Activated CD8-positive, alpha-beta memory T cell treated with anti-CD3 and anti-CD28 coated beads, Interleukin-2, amount 50 U/mL, for 48 hours (primary cell): ENCODE measurements at regions not wholly inside any gene's neighbourhood (a gene's known extent, or its start where the extent isn't known, plus 50 kb on each side); places are given as distances from the start of the nearest gene placed in this dataset.

Experiments used
- DNase-seq: peaks from one replicate; pipeline ENCODE4 v3.0.0-alpha.2; 2020

DNA sequence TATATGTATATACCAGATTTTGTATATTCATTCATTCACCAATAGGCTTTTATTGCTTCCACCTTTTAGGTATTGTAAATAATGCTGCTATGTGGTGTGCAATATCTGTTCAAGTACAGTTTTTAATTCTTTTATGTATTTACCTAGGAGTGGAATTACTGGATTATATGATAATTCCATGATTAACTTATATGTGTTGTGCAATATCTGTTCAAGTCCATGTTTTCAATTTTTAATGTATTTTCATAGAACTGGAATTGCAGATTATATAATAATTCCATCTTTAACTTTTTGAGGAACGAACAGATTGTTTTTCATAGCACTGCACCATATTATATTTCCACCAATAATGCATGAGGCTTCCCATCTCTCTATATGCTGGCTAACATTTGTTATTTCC lies 50.6 kb upstream of the L3MBTL4 start:
- no peak for DNase-seq

GRCh38 chr18:6476190-6476589 lies 61.5 kb upstream of the L3MBTL4 start:
- DNase-seq: no peak

DNA sequence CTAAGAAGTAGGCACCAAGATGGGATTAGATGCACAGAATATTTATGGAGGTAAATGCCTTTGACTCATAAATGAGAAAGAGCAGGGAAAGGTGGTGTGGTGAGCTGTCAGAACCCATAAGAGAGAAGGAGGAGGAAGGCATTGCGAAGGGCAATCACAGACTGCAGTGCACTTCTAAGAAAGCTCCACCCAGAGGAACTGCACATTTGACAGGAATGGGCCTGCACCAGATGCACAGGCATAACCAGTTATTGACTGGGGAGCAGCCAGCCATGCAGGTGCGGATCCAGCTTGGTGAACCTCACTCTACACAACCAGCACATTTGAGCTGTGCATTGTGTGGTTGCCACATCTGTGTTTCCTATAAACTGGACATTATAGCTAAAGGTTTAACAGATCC lies 62.2 kb upstream of the L3MBTL4 start:
- DNase-seq: no peak

DNA sequence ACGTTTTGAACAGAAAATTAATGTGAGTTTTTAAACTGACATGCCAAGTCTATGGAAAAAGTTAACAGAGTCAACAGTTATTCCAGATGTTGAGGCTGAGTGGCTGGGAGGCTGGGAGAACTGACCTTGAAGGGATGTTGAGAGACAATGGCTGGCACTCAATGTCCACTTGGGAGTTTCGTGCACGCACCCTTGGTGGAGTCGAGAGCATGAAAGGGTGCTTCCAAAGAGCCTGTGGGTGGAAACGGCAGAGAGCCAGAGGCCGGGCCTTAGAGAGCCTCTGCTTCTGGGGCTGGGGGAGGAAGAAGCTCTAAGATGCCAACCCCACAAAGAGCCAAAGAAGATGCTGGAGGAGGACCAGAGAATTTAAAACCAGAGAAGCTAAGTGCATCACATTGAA lies 63.4 kb upstream of the L3MBTL4 start:
- DNase-seq: no peak

GRCh38 chr18:6479699-6480098 lies 65.0 kb upstream of the L3MBTL4 start:
- no peak for DNase-seq

- DNase-seq: peak; percentile 54
Observed at GRCh38 chr18:6482198-6482977, 67.7 kb upstream of the L3MBTL4 start.

- DNase-seq: no peak
Observed at GRCh38 chr18:6484659-6485058, 69.9 kb upstream of the L3MBTL4 start.

DNA sequence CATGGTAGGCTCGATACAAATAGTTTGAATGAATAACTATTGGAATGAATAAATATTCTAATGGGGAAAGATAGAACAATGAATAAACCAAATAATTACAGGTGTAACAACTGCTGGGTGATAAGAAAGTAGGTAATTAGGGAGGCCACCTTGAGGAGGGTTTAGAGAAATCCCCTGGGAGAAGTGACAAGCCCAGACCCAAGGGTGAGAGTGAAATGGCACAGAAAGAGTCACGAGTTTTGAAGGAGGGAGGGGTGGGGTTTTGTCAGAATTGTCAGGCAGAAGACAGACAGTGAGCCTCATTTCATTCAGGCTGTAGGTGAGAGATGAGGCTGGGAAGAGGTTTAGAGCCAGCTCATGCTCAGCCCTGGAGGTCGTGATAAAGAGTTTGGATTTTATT lies 71.6 kb upstream of the L3MBTL4 start:
- no peak for DNase-seq

GRCh38 chr18:6486764-6487426 lies 72.2 kb upstream of the L3MBTL4 start:
- DNase-seq: no peak

GRCh38 chr18:6487968-6488367 lies 73.3 kb upstream of the L3MBTL4 start:
- no peak for DNase-seq

- DNase-seq: no peak
Observed at GRCh38 chr18:6488956-6489355, 74.2 kb upstream of the L3MBTL4 start.

DNA sequence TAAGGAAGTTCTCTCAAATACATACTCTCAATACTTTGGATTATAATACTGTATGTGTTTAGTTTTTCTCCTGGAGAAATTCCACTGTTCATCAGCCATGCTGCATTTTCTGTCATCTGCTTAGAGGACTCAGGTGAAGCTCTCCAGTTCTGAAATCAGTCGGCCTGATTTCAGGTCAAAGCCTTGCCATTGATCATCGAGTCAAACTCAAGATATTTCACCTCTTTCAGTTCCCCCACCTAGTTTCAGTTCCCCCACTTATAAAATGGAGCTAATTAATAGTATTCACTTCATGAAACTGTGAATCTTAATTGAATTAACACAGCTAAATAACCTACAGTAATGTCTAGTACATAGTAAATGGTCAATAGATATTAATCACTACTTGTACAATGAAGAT lies 75.3 kb upstream of the L3MBTL4 start:
- no peak for DNase-seq

- no peak for DNase-seq
Observed at GRCh38 chr18:6493194-6493593, 78.5 kb upstream of the L3MBTL4 start.

DNA sequence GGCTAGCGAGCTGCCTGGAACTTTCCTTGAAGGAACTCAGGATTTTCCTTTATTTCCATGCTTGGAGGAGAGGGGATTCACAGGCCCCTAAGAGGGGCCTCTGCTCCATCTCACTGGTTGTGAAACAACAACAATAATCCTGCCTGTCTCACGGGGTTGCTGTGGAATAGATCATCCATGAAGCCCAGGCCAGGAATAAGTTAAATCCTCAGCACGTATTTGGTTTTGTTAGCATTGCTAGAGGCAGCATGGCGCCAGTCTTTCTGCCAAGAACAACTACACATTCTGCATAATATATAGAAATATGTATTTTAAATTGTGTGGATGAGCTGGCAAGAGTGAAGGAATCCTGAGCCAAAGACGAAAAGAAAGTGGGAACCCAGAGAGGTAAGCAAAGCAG lies 80.8 kb upstream of the L3MBTL4 start:
- no peak for DNase-seq

- no peak for DNase-seq
Observed at GRCh38 chr18:6497543-6497942, 82.8 kb upstream of the L3MBTL4 start.

- no peak for DNase-seq
Observed at GRCh38 chr18:6498289-6498856, 83.7 kb upstream of the L3MBTL4 start.

- DNase-seq: no peak
Observed at GRCh38 chr18:6504605-6505497, 90.1 kb upstream of the L3MBTL4 start.

- no peak for DNase-seq
Observed at GRCh38 chr18:6505498-6505875, 90.8 kb upstream of the L3MBTL4 start.

DNA sequence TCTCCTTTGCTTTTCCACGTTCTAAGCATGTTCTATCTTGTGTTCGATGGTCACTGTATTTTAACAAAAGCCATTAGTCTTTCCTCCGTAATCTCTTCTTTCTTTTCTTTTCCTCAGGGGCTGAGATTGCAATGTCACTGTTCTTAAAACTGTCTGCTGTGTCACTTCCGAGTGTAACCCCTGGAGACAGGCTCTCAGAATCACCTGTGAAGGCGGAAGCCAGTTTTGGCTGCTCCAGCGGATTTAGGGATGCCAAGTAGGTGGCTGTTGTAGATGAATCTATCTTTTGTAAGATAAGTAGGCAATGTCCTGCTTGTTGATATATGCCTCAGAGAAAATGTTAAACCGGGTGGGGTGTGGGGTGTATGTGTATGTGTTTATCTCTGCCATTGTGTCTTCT lies 94.7 kb upstream of the L3MBTL4 start:
- DNase-seq: no peak

- DNase-seq: no peak
Observed at GRCh38 chr18:6509832-6510231, 95.1 kb upstream of the L3MBTL4 start.

DNA sequence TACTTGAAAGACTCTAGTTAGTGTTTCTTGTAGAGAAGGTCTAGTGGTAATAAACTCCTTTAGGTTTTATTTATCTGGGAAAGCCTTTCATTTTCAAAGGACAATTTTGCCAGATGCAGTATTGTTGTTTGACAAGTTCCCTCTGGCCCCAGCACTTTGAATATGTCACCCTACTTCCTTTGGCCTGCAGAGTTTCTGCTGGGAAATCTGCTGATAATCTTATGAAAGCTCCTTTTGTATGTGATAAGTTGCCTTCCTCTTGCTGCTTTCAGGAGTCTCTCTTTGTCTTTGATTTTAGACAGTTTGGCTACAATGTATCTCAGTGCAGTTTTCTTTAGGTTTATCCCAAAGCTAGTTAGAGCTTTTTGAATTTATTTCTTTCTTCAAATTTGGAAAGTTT lies 106.2 kb upstream of the L3MBTL4 start:
- DNase-seq: no peak

DNA sequence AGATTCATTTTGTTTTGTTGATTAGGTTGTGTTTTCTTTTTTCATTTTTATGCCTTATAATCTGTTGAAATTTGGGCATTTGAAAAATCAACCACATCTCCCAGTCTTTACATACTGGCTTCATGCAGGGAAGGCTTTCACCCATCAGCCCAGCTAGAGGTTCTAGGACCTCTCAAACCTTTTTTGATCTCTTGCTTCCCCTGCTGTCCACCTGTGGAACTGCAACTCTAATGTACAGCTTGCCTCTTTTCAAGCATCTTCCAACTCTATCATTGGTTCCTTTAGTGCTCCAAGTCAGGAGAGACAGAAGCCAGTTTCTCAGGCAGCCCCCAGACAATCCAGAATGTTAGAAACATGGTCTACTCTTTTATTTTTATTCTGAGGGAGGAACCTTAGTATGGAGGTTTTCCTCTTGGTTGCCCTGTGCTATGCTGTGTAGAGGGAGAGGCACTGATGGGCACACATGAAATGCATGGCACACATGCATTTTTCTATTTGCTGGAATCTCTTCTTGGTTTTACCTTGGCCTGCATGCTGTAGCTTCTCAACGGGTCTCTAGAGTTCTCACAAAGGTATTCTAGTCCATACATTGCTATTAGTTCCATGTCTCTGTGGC lies 107.2 kb upstream of the L3MBTL4 start:
- DNase-seq: no peak

- DNase-seq: no peak
Observed at GRCh38 chr18:6525604-6526003, 110.9 kb upstream of the L3MBTL4 start.
